GM12874 (cell line): ENCODE measurements at regions not wholly inside any gene's neighbourhood (a gene's known extent, or its start where the extent isn't known, plus 50 kb on each side); places are given as distances from the start of the nearest gene placed in this dataset.

ENCODE experiments used
- CTCF ChIP-seq: IDR thresholded peaks from 2 replicates; pipeline ENCODE4 v1.5.1; 2011; ENCODE audit warnings: low read depth, mild to moderate bottlenecking, control low read depth, low read length, moderate library complexity; ENCODE audit not compliant: insufficient read depth

- no peak for TF ChIP-seq CTCF
Observed at GRCh38 chr3:72177075-72178050, 392.4 kb upstream of the PROK2 start.

DNA sequence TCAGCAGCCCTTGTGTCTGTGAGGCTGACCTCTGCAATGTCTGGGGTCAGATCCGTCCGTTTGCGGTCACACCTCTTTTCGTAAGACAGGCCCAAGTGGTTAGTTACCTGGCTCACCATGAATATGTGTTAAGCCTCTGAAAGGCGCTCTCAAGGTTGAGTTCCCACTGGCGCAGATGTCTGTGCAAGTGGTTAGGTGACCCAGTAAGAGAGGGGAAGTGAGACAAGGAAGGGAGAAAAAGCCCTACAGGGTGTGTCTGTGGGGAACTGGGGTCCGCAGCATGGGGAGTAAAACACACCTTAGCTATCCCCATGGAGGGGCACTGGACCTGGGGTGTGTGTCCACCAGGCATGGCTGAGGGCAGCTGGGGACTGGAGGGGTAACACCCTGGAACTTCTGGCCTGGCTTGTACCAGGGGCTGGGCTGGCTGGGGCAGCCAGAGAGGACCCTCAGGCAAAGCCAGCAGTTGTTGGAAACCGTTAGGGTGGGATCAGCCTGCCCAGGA is 391.6 kb upstream of the PROK2 start:
- TF ChIP-seq CTCF = no peak

DNA sequence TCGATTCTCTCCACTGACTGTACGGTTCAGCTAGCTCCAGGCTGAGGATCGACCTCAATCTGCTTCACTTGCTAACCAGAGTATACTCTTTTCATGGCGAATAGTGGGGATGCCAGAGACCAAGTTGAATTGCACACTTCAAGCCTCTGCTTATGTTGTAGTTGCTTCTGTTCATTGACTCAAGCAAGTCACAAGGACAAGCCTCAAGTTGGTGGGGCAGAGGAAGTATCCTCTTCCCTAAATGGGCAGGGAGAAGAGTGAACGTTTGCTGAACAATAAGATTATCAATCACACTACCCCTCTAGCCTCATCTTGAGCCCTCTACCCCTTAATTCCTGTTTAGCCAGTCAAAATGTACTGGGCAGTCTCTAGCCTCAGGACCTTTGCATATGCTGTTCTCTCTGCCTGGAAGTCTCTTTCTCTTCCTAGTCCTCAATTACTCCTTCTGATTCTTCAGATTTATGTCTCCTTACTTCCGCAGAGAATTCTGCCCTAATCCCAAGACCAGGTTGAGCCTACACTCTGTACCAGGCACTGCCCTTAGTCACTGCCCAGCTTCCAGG is 390.4 kb upstream of the PROK2 start:
- no peak for TF ChIP-seq CTCF

GRCh38 chr3:72174890-72175289 is 389.9 kb upstream of the PROK2 start:
- TF ChIP-seq CTCF = no peak

GRCh38 chr3:72174040-72174439 is 389.1 kb upstream of the PROK2 start:
- no peak for TF ChIP-seq CTCF

GRCh38 chr3:72171946-72172345 is 387.0 kb upstream of the PROK2 start:
- no peak for TF ChIP-seq CTCF

DNA sequence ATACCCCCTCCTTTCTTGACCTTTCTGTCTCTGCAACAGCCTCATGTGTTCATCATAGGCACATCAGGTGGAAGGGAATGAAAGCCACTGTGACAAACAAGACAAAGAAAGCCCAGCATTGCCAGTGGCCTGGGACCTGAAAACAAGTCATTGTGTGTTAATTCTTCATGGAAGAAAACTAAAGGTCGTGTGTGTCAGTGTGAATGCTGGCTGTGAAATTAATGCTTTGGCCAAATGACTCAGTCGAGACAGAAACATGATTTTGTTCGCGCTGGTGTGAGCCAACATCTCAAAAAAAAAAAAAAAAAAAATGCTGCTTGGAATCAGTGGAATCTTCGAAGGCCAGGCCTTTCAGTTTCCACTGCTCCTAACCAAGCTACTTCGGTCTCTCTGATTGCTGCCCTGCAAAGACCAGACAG is 386.5 kb upstream of the PROK2 start:
- TF ChIP-seq CTCF = no peak
